Activated T-helper 17 cell treated with anti-CD3 and anti-CD28 coated beads, Interleukin-2, amount 50 U/mL, for 72 hours (primary cell): ENCODE measurements at regions not wholly inside any gene's neighbourhood (a gene's known extent, or its start where the extent isn't known, plus 50 kb on each side); places are given as distances from the start of the nearest gene placed in this dataset.
A peak's percentile ranks its signal among the peaks of the same experiment; 100 is the strongest.

ENCODE experiments used
- ATAC-seq: fragments of 150-1000 bp; cut with Tn5 transposase; replicated peaks from 2 replicates; pipeline ENCODE4 v1.10.0; 2021; ENCODE audit warnings: mild to moderate bottlenecking, moderate library complexity
- H3K27ac Mint-ChIP-seq: one replicate; pipeline ENCODE4 v1.8.0; 2022; ENCODE audit warnings: mixed read lengths
- H3K27me3 Mint-ChIP-seq: one replicate; pipeline ENCODE4 v1.8.0; 2022; ENCODE audit warnings: mixed read lengths
- H3K36me3 Mint-ChIP-seq: one replicate; pipeline ENCODE4 v1.8.0; 2022; ENCODE audit warnings: low read depth, mild to moderate bottlenecking, mixed read lengths
- H3K4me1 Mint-ChIP-seq: one replicate; pipeline ENCODE4 v1.8.0; 2022; ENCODE audit warnings: mixed read lengths
- H3K4me3 Mint-ChIP-seq: one replicate; pipeline ENCODE4 v1.8.0; 2022; ENCODE audit warnings: mild to moderate bottlenecking, mixed read lengths
- H3K9me3 Mint-ChIP-seq: one replicate; pipeline ENCODE4 v1.8.0; 2022; ENCODE audit warnings: mixed read lengths

GRCh38 chr1:4137621-4138415 lies 237.7 kb upstream of the C1orf174 start:
- Mint-ChIP-seq H3K36me3 (no peaks in the 10 kb centered on the region), H3K4me3 (no peak overlapping the region), H3K4me1 (peaks cover 9% of the 10 kb centered on the region), H3K27me3 (peaks cover 6% of the 10 kb centered on the region), H3K27ac (no peak overlapping the region), H3K9me3 (peaks cover 14% of the 10 kb centered on the region)
- no peak for ATAC-seq

DNA sequence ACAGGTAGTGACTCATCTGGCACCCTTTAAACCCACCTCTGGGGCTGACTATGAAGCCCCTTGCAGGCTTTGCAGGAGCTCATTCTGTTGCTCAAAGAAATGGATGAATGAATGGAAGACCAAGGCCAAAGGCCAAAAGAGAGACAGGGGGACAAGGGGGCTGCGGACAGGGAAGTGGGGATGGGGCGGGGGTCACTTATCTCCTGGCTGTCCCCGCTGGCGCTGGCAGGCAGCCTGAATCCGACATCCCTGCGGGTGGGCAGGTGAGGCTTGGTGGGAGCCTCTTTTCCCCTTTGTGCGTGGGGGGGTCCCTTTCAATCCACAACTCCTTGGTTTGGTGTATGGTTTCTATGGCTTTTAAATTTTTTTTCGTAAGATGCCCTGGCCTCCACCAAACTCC lies 239.6 kb upstream of the C1orf174 start:
- peaks cover 9% of the 10 kb centered on the region for H3K4me1 Mint-ChIP-seq
- H3K4me3 Mint-ChIP-seq = no peak overlapping the region
- no peaks in the 10 kb centered on the region for H3K36me3 Mint-ChIP-seq
- no peak overlapping the region for H3K27ac Mint-ChIP-seq
- ATAC-seq = no peak
- peaks cover 14% of the 10 kb centered on the region for H3K9me3 Mint-ChIP-seq
- H3K27me3 Mint-ChIP-seq = peaks cover 6% of the 10 kb centered on the region

- no peak for ATAC-seq
- H3K9me3 Mint-ChIP-seq = peaks cover 14% of the 10 kb centered on the region
- H3K4me1 Mint-ChIP-seq = peaks cover 9% of the 10 kb centered on the region
- no peak overlapping the region for H3K4me3 Mint-ChIP-seq
- H3K36me3 Mint-ChIP-seq = no peaks in the 10 kb centered on the region
- peaks cover 6% of the 10 kb centered on the region for H3K27me3 Mint-ChIP-seq
- H3K27ac Mint-ChIP-seq = no peak overlapping the region
Observed at GRCh38 chr1:4140241-4140640, 240.2 kb upstream of the C1orf174 start.

- peaks cover 6% of the 10 kb centered on the region for H3K4me1 Mint-ChIP-seq
- H3K36me3 Mint-ChIP-seq = no peaks in the 10 kb centered on the region
- H3K27ac Mint-ChIP-seq = no peak overlapping the region
- ATAC-seq = no peak
- H3K27me3 Mint-ChIP-seq = peaks cover 6% of the 10 kb centered on the region
- H3K4me3 Mint-ChIP-seq = no peak overlapping the region
- H3K9me3 Mint-ChIP-seq = peaks cover 9% of the 10 kb centered on the region
Observed at GRCh38 chr1:4140821-4141220, 240.7 kb upstream of the C1orf174 start.

- no peak overlapping the region for H3K4me3 Mint-ChIP-seq
- no peak overlapping the region for H3K27ac Mint-ChIP-seq
- H3K36me3 Mint-ChIP-seq = no peaks in the 10 kb centered on the region
- peaks cover 4% of the 10 kb centered on the region for H3K27me3 Mint-ChIP-seq
- no peaks in the 10 kb centered on the region for H3K4me1 Mint-ChIP-seq
- peak; percentile 23 for ATAC-seq
- H3K9me3 Mint-ChIP-seq = no peaks in the 10 kb centered on the region
Observed at GRCh38 chr1:4144349-4144971, 244.4 kb upstream of the C1orf174 start.

DNA sequence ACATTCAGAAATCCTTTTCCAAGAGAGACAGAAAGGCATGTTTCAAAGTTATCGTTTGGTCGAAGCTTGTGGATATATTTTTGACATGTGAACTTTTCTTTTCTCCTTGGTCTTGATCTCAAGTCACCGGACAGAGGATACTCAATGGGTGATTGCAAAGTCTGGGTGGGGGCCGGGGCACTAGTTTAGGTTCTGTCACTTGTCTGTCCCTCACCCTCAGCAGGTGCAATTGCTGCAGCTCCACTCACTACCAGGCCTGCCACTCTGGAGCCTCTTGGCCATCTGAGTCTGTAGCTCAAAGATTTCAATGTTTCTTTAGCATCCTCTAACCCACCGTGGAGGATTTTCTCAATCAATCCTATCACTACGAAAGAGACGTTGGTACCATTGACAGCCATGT lies 246.0 kb upstream of the C1orf174 start:
- H3K4me3 Mint-ChIP-seq = no peak overlapping the region
- no peaks in the 10 kb centered on the region for H3K4me1 Mint-ChIP-seq
- H3K27ac Mint-ChIP-seq = no peak overlapping the region
- no peaks in the 10 kb centered on the region for H3K36me3 Mint-ChIP-seq
- peaks cover 6% of the 10 kb centered on the region for H3K27me3 Mint-ChIP-seq
- no peak for ATAC-seq
- H3K9me3 Mint-ChIP-seq = no peaks in the 10 kb centered on the region

GRCh38 chr1:4146614-4147013 lies 246.5 kb upstream of the C1orf174 start:
- no peaks in the 10 kb centered on the region for H3K36me3 Mint-ChIP-seq
- no peak for ATAC-seq
- no peak overlapping the region for H3K27ac Mint-ChIP-seq
- H3K4me3 Mint-ChIP-seq = no peak overlapping the region
- peaks cover 6% of the 10 kb centered on the region for H3K27me3 Mint-ChIP-seq
- H3K4me1 Mint-ChIP-seq = no peaks in the 10 kb centered on the region
- H3K9me3 Mint-ChIP-seq = no peaks in the 10 kb centered on the region

GRCh38 chr1:4147509-4147908 lies 247.4 kb upstream of the C1orf174 start:
- no peak overlapping the region for H3K4me3 Mint-ChIP-seq
- ATAC-seq = no peak
- H3K27ac Mint-ChIP-seq = no peak overlapping the region
- peaks cover 6% of the 10 kb centered on the region for H3K27me3 Mint-ChIP-seq
- H3K4me1 Mint-ChIP-seq = no peaks in the 10 kb centered on the region
- H3K36me3 Mint-ChIP-seq = no peaks in the 10 kb centered on the region
- H3K9me3 Mint-ChIP-seq = no peaks in the 10 kb centered on the region

DNA sequence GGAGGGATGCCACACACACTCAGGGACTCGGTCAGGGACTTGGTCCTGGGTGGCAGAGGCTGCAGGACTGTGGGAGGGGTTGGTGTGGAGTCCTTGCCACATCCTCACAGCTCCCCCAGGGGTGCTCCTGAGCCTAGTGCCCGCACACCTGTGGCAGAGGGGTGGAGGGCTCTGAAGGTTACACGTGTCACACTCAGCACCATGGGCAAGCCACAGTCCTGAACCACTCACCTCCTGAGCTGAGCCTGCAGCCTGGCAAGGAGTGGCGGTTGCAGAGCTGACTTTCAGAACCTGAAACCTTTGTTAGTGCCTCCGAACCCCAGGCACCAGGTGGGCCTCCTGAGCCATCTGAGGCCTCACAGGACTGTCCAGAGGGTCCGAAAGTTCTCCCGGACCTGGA lies 249.2 kb upstream of the C1orf174 start:
- H3K36me3 Mint-ChIP-seq = no peaks in the 10 kb centered on the region
- H3K27ac Mint-ChIP-seq = no peak overlapping the region
- no peaks in the 10 kb centered on the region for H3K4me1 Mint-ChIP-seq
- no peak for ATAC-seq
- no peaks in the 10 kb centered on the region for H3K9me3 Mint-ChIP-seq
- H3K4me3 Mint-ChIP-seq = no peak overlapping the region
- peaks cover 3% of the 10 kb centered on the region for H3K27me3 Mint-ChIP-seq

- ATAC-seq = no peak
- H3K27ac Mint-ChIP-seq = no peak overlapping the region
- H3K9me3 Mint-ChIP-seq = no peaks in the 10 kb centered on the region
- peaks cover 3% of the 10 kb centered on the region for H3K27me3 Mint-ChIP-seq
- H3K4me1 Mint-ChIP-seq = no peaks in the 10 kb centered on the region
- no peak overlapping the region for H3K4me3 Mint-ChIP-seq
- no peaks in the 10 kb centered on the region for H3K36me3 Mint-ChIP-seq
Observed at GRCh38 chr1:4149831-4150230, 249.8 kb upstream of the C1orf174 start.

GRCh38 chr1:4150262-4150661 lies 250.2 kb upstream of the C1orf174 start:
- Mint-ChIP-seq H3K9me3 (no peaks in the 10 kb centered on the region), H3K4me3 (no peak overlapping the region)
- no peak for ATAC-seq

DNA sequence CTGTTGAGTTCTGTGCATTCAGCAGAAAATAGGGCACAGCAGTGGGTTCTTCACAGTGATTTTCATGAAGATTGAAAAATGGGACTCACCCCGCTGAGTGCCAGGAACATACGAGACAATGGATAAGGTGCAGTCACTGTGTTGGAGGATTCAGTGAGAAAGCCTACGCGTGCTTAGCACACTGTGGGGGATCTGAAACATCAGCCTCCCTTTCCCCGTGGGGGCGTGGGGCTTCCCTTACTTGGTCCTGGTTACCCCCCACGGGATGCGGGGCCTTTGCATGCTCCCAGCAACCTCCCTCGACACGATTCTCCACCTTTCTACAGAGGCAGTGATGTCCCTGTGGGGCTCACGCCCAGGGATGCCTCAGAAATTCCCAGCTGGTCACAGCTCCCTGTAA lies 252.2 kb upstream of the C1orf174 start:
- no peak overlapping the region for H3K4me3 Mint-ChIP-seq
- H3K27me3 Mint-ChIP-seq = peaks cover 3% of the 10 kb centered on the region
- no peaks in the 10 kb centered on the region for H3K36me3 Mint-ChIP-seq
- H3K4me1 Mint-ChIP-seq = no peaks in the 10 kb centered on the region
- no peak for ATAC-seq
- H3K9me3 Mint-ChIP-seq = no peaks in the 10 kb centered on the region
- no peak overlapping the region for H3K27ac Mint-ChIP-seq

More at GRCh38 chr1:4150262-4150661, 250.2 kb upstream of the C1orf174 start:
- peaks cover 3% of the 10 kb centered on the region for H3K27me3 Mint-ChIP-seq
- H3K27ac Mint-ChIP-seq = no peak overlapping the region
- no peaks in the 10 kb centered on the region for H3K4me1 Mint-ChIP-seq
- no peaks in the 10 kb centered on the region for H3K36me3 Mint-ChIP-seq

DNA sequence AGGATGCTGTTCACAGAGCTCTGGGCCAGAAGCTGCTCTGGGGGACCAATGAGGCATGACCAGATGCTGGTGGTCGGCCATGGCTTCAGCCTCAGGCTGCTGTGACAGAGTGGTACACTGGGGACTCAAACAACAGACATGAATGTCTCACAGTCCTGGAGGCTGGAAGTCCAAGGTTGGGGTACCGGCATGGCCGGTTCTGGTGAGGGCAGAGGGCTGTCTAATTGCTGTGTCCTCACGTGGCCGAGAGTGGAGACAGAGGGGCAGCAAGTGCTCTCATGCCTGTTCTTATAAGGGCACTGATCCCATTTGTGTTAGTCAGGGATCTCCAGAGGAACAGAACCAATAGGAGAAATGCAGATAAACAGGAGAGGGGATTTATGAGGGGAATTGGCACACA lies 253.5 kb upstream of the C1orf174 start:
- no peaks in the 10 kb centered on the region for H3K36me3 Mint-ChIP-seq
- no peaks in the 10 kb centered on the region for H3K9me3 Mint-ChIP-seq
- peaks cover 3% of the 10 kb centered on the region for H3K27me3 Mint-ChIP-seq
- no peak for ATAC-seq
- no peak overlapping the region for H3K27ac Mint-ChIP-seq
- no peaks in the 10 kb centered on the region for H3K4me1 Mint-ChIP-seq
- no peak overlapping the region for H3K4me3 Mint-ChIP-seq

DNA sequence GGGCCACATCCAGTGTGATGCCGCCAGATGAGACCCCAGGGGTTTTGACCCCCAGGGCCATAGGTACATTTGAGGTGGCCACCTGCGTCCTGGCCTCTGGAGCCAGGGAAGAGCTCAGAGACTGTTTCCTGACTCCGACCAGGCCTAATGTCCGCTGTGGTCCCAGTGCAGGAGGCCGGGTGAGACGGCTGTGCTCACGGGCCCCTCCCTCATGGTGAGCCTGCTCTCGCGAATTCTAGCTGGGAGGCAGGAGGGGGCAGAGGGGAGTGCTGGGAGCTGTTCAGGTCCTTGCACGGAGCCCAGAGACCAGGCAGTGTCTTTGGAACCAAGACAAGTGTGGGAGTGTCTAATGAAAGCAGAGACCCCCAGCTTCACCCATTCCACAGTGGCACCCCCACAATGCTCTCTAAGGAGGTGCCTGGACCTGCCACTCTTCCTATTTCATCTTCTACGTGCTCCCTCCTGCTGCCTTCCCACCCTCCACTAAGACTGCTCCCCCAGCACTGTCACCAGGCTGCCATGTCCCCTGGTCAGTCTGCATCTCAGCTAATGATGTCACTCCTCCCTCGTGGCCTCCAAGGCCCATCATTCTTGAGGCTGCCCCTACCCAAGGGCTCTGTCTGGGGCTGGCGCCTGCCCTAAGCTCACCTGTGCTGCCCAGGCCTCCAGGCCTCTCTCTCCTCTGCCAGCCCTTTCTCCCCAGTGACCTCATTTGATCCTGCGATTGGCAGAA lies 256.3 kb upstream of the C1orf174 start:
- Mint-ChIP-seq H3K4me1 (no peaks in the 10 kb centered on the region), H3K9me3 (no peaks in the 10 kb centered on the region), H3K27ac (no peak overlapping the region), H3K4me3 (no peak overlapping the region), H3K36me3 (no peaks in the 10 kb centered on the region), H3K27me3 (no peaks in the 10 kb centered on the region)
- no peak for ATAC-seq

DNA sequence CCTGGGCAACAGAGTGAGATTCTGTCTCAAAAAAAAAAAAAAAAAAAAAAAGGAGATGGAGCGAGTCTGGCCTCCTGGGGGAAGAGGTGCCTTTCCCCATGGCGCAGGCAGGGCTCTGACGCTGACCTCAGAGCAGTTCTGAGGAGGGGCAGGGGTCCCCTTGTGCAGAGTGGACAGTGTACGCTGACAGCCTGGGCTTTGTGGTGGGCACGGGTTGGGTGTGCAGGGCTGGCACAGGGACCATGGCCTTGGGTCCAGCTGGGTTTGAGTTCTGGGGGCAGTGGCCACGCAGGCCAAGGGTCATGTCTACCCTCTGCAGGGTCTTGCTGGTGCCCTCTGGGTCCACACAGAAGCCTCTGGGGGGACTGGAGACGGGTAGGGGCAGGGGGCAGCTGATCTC lies 260.1 kb upstream of the C1orf174 start:
- ATAC-seq = no peak
- Mint-ChIP-seq H3K9me3 (no peaks in the 10 kb centered on the region), H3K4me3 (no peak overlapping the region), H3K4me1 (no peaks in the 10 kb centered on the region), H3K27ac (no peak overlapping the region), H3K27me3 (peaks cover 10% of the 10 kb centered on the region), H3K36me3 (no peaks in the 10 kb centered on the region)
